SK-N-SH (cell line): ENCODE measurements at regions not wholly inside any gene's neighbourhood (a gene's known extent, or its start where the extent isn't known, plus 50 kb on each side); places are given as distances from the start of the nearest gene placed in this dataset.

Source experiments
- CTCF ChIA-PET: fragments of 300-600, 350-600 bp; formaldehyde crosslinking; extraction: SDS; loops from one replicate; lab custom pipeline; 2021; lab: Yijun Ruan, JAX
- POLR2A ChIA-PET: fragments of 350-600 bp; sonication (Branson Sonifier 250); formaldehyde crosslinking; extraction: SDS; loops from one replicate; lab custom pipeline; 2020; ENCODE audit warnings: antibody characterized with exemption, inconsistent platforms; lab: Yijun Ruan, JAX
- DNase-seq: peaks from one replicate; pipeline ENCODE4 v3.0.0; 2012
- H2AFZ ChIP-seq: fragments of 200-600 bp; sonication (generic); 2 replicates; pipeline ENCODE4 v1.8.1; 2016; ENCODE audit warnings: antibody characterized with exemption, mild to moderate bottlenecking, low read depth
- H3F3A ChIP-seq: fragments of 200-600 bp; sonication (generic); replicated peaks from 2 replicates; pipeline ENCODE3; 2016; ENCODE audit warnings: antibody characterized with exemption, mild to moderate bottlenecking; ENCODE audit not compliant: insufficient read depth
- H3K27ac ChIP-seq, 2 experiments: fragments of 200-500 bp in 1 of 2; fragments of 200-600 bp in 1 of 2; sonication (Bioruptor generic) in 1 of 2; sonication (generic), shearing (Covaris generic) in 1 of 2; 2 replicates each; pipeline versions ENCODE4 v1.5.1 to v1.6.1; 2014 to 2016; ENCODE audit warnings: low read depth in 2 of 2, inconsistent platforms in 1 of 2, low read length in 1 of 2, mild to moderate bottlenecking in 1 of 2, mixed read lengths in 1 of 2
- H3K27me3 ChIP-seq: fragments of 200-600 bp; sonication (generic), shearing (Covaris generic); 2 replicates; pipeline ENCODE4 v1.6.1; 2016; ENCODE audit warnings: mixed run types; ENCODE audit not compliant: insufficient read depth
- H3K36me3 ChIP-seq, 2 experiments: fragments of 200-500 bp in 1 of 2; fragments of 200-600 bp in 1 of 2; sonication (Bioruptor generic) in 1 of 2; sonication (generic) in 1 of 2; replicated peaks in 1 of 2; 2 replicates each; pipeline versions ENCODE3 to v1.5.1; 2014 to 2016; ENCODE audit warnings: low read length in 1 of 2, mild to moderate bottlenecking in 1 of 2; ENCODE audit not compliant: insufficient read depth in 2 of 2, control insufficient read depth in 1 of 2
- H3K4me1 ChIP-seq, 2 experiments: fragments of 200-500 bp in 1 of 2; fragments of 200-600 bp in 1 of 2; sonication (Bioruptor generic) in 1 of 2; sonication (generic), shearing (Covaris generic) in 1 of 2; 2 replicates each; pipeline versions ENCODE4 v1.5.1 to v1.6.1; 2014 to 2016; ENCODE audit warnings: low read depth in 1 of 2, low read length in 1 of 2, mixed run types in 1 of 2; ENCODE audit not compliant: insufficient read depth in 2 of 2, control insufficient read depth in 1 of 2
- H3K4me2 ChIP-seq: fragments of 200-600 bp; sonication (generic), shearing (Covaris generic); 2 replicates; pipeline ENCODE4 v1.6.1; 2017; ENCODE audit warnings: mixed run types
- H3K4me3 ChIP-seq, 2 experiments: fragments of 200-500 bp in 1 of 2; fragments of 200-600 bp in 1 of 2; sonication (Bioruptor generic) in 1 of 2; sonication (generic), shearing (Covaris generic) in 1 of 2; 2 replicates each; pipeline versions ENCODE4 v1.5.1 to v1.8.1; 2014 to 2016; ENCODE audit warnings: low read depth in 2 of 2, inconsistent platforms in 1 of 2, low read length in 1 of 2, mild to moderate bottlenecking in 1 of 2, mixed read lengths in 1 of 2, moderate library complexity in 1 of 2
- H3K79me2 ChIP-seq: fragments of 200-600 bp; sonication (generic); 2 replicates; pipeline ENCODE4 v1.8.1; 2017; ENCODE audit warnings: mild to moderate bottlenecking; ENCODE audit not compliant: insufficient read depth
- H3K9ac ChIP-seq: fragments of 200-600 bp; sonication (generic); 2 replicates; pipeline ENCODE4 v1.6.1; 2017; ENCODE audit warnings: mixed run types
- H3K9me2 ChIP-seq: fragments of 200-600 bp; sonication (generic); 2 replicates; pipeline ENCODE4 v1.6.1; 2017; ENCODE audit warnings: mixed run types
- H3K9me3 ChIP-seq: fragments of 200-600 bp; sonication (generic); 2 replicates; pipeline ENCODE4 v1.6.1; 2017; ENCODE audit warnings: mixed run types, mild to moderate bottlenecking, moderate library complexity
- H4K20me1 ChIP-seq: fragments of 200-600 bp; sonication (generic); 2 replicates; pipeline ENCODE4 v1.6.1; 2017; ENCODE audit warnings: mild to moderate bottlenecking, mixed run types; ENCODE audit not compliant: insufficient read depth
- CHD2 ChIP-seq: fragments of 150-350 bp; IDR thresholded peaks from 2 replicates; pipeline ENCODE4 v1.6.1; 2018; ENCODE audit warnings: low read length; ENCODE audit not compliant: partially characterized antibody
- EP300 ChIP-seq, 2 experiments: IDR thresholded peaks; 2 replicates each; pipeline versions ENCODE4 v1.4.0 to v1.6.1; 2012; ENCODE audit warnings: borderline replicate concordance in 1 of 2, low read depth in 1 of 2, low read length in 1 of 2
- EZH2phosphoT487 ChIP-seq: fragments of 200-600 bp; sonication (generic); IDR thresholded peaks from 2 replicates; pipeline ENCODE4 v1.6.1; 2017; ENCODE audit warnings: low read depth, mixed run types, mild to moderate bottlenecking, antibody characterized with exemption, moderate library complexity, borderline replicate concordance
- FOSL2 ChIP-seq: IDR thresholded peaks from 2 replicates; pipeline ENCODE4 v1.4.0; 2012; ENCODE audit warnings: low read depth, mild to moderate bottlenecking, moderate library complexity, borderline replicate concordance
- FOXJ3 ChIP-seq: sonication (generic); formaldehyde crosslinking; IDR thresholded peaks from 2 replicates; pipeline ENCODE4 v1.5.1; 2020; ENCODE audit warnings: mild to moderate bottlenecking, missing genetic modification reagents
- GATA2 ChIP-seq: sonication (generic); formaldehyde crosslinking; IDR thresholded peaks from 2 replicates; pipeline ENCODE4 v1.5.0; 2020; ENCODE audit warnings: mild to moderate bottlenecking, missing genetic modification reagents
- IRF3 ChIP-seq: fragments of 150-350 bp; IDR thresholded peaks from 2 replicates; pipeline ENCODE4 v1.6.1; 2016; ENCODE audit warnings: mild to moderate bottlenecking, low read depth, low read length
- JUND ChIP-seq: IDR thresholded peaks from 2 replicates; pipeline ENCODE4 v1.4.0; 2012
- MEF2A ChIP-seq: IDR thresholded peaks from 2 replicates; pipeline ENCODE4 v1.4.0; 2012; ENCODE audit warnings: low read depth, borderline replicate concordance
- MXI1 ChIP-seq: IDR thresholded peaks from 2 replicates; pipeline ENCODE4 v1.6.1; 2012; ENCODE audit warnings: mild to moderate bottlenecking, low read depth, low read length, improper control_type of control experiment
- NFIC ChIP-seq: IDR thresholded peaks from 2 replicates; pipeline ENCODE4 v1.4.0; 2012; ENCODE audit warnings: borderline replicate concordance
- RAD21 ChIP-seq: IDR thresholded peaks from 2 replicates; pipeline ENCODE4 v1.6.1; 2012; ENCODE audit warnings: mild to moderate bottlenecking, low read length
- RFX5 ChIP-seq: IDR thresholded peaks from 2 replicates; pipeline ENCODE4 v1.6.1; 2012; ENCODE audit warnings: mild to moderate bottlenecking, improper control_type of control experiment, low read length
- SMC3 ChIP-seq: IDR thresholded peaks from 2 replicates; pipeline ENCODE4 v1.6.1; 2012; ENCODE audit warnings: low read depth, low read length, improper control_type of control experiment
- TAF1 ChIP-seq: IDR thresholded peaks from 2 replicates; pipeline ENCODE4 v1.6.1; 2012; ENCODE audit warnings: low read depth, mild to moderate bottlenecking, low read length, moderate library complexity, borderline replicate concordance
- TCF12 ChIP-seq: IDR thresholded peaks from 2 replicates; pipeline ENCODE4 v1.4.0; 2012
- USF1 ChIP-seq: IDR thresholded peaks from 2 replicates; pipeline ENCODE4 v1.4.0; 2012; ENCODE audit warnings: low read depth, borderline replicate concordance
- YY1 ChIP-seq: IDR thresholded peaks from 2 replicates; pipeline ENCODE4 v1.4.0; 2012; ENCODE audit warnings: low read depth, mild to moderate bottlenecking
- WGBS: methylation state at CpG from one replicate; pipeline ENCODE4 v1.1.6; 2017; ENCODE audit warnings: low lambda C conversion rate; 5-methylcytosine and 5-hydroxymethylcytosine counted together
- TF ChIP-seq, protein P1 (sequence below): fragments of 200-600 bp; sonication (generic); IDR thresholded peaks from 2 replicates; pipeline ENCODE4 v1.6.1; 2017; ENCODE audit warnings: antibody characterized with exemption, mild to moderate bottlenecking, moderate library complexity

GRCh38 chr4:189367832-189368231 is 572.8 kb upstream of the FRG1 start:
- H2AFZ ChIP-seq, result no peak overlapping the region
- no peaks in the 10 kb centered on the region for H3K9me3 ChIP-seq
- H4K20me1 ChIP-seq, result no peaks in the 10 kb centered on the region
- H3K4me1 ChIP-seq, result no peaks in the 10 kb centered on the region
- CTCF ChIA-PET, result no interaction called here
- H3K36me3 ChIP-seq, result no peaks in the 10 kb centered on the region
- H3K79me2 ChIP-seq, result no peaks in the 10 kb centered on the region
- no peak for DNase-seq
- H3K27me3 ChIP-seq, result no peaks in the 10 kb centered on the region
- TF ChIP-seq IRF3 (no peak), CHD2 (no peak), USF1 (no peak), YY1 (no peak), NFIC (no peak), TCF12 (no peak), EP300 (IDR thresholded peaks at IDR 0.05; ENCODE audit: borderline replicate concordance in 1 of 2, low read depth in 1 of 2, low read length in 1 of 2) (no peak), MXI1 (no peak), FOSL2 (no peak), EZH2phosphoT487 (no peak), TAF1 (no peak), SMC3 (no peak), GATA2 (CRISPR knock-in tag) (no peak), RAD21 (no peak), MEF2A (no peak), RFX5 (no peak), FOXJ3 (no peak), JUND (no peak)
- TF ChIP-seq, protein P1, sequence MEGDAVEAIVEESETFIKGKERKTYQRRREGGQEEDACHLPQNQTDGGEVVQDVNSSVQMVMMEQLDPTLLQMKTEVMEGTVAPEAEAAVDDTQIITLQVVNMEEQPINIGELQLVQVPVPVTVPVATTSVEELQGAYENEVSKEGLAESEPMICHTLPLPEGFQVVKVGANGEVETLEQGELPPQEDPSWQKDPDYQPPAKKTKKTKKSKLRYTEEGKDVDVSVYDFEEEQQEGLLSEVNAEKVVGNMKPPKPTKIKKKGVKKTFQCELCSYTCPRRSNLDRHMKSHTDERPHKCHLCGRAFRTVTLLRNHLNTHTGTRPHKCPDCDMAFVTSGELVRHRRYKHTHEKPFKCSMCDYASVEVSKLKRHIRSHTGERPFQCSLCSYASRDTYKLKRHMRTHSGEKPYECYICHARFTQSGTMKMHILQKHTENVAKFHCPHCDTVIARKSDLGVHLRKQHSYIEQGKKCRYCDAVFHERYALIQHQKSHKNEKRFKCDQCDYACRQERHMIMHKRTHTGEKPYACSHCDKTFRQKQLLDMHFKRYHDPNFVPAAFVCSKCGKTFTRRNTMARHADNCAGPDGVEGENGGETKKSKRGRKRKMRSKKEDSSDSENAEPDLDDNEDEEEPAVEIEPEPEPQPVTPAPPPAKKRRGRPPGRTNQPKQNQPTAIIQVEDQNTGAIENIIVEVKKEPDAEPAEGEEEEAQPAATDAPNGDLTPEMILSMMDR, result no peak
- TF ChIP-seq, all 33 proteins: peak for 0
- POLR2A ChIA-PET, result no interaction called here
- Histone ChIP-seq H3K4me2 (no peak overlapping the region), H3K9me2 (no peaks in the 10 kb centered on the region), H3F3A (no peaks in the 10 kb centered on the region), H3K9ac (no peak overlapping the region), H3K4me3 (no peak overlapping the region), H3K27ac (no peak overlapping the region)
- 36% methylated on average over 3 of the region's 3 CpGs for WGBS
